ENCODE measurements at regions not wholly inside any gene's neighbourhood (a gene's known extent, or its start where the extent isn't known, plus 50 kb on each side); places are given as distances from the start of the nearest gene placed in this dataset.

- in situ Hi-C loops (cut with HindIII; ENCODE audit: low pct_ligation_motif_present, low sequenced_read_pairs): no loop called here
- H3K36me3 ChIP-seq (replicated peaks): no peaks in the 10 kb centered on the region
Observed at GRCh38 chr10:125548356-125548755, 134.6 kb downstream of the TEX36 start.

DNA sequence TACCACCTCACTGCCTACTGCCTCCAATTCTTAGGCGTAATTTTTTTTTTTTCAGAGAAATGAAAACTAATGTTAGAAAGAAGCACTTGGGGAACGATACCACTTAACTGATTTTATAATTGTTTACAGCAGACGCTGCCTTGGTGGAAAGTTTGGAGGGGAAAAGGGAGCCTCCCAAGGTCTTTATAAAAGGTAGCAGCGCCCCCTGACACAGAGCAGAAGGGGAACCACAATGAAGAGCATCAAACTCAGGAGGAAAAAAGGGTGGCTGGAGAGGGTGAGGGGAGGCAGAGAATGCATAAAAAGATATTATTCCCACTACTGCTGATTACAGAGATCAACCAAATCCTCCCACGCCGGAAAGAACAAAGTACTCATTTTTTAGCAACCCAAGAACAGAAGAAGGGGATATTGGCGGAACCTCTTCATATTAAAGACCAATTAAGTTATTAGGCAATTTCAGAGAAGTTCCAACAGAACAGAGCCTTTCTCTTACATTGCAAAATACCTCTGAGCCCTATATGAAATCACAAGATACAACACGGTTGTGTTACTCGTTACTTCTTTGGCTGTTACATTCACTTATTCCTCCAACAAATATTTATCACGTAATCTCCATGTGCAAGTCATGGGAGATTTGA is 135.8 kb downstream of the TEX36 start:
- no peak for TF ChIP-seq CTCF (IDR thresholded peaks at IDR 0.05; ENCODE audit: low read depth, low read length, missing control alignments)
- H3K4me3 ChIP-seq (ENCODE audit: low read depth, low read length): no peak overlapping the region
- no peak overlapping the region for H3K27ac ChIP-seq
- no peak for DNase-seq
- H3K27me3 ChIP-seq (replicated peaks): no peaks in the 10 kb centered on the region
- H3K36me3 ChIP-seq (replicated peaks): no peaks in the 10 kb centered on the region
- in situ Hi-C loops (cut with HindIII; ENCODE audit: low pct_ligation_motif_present, low sequenced_read_pairs): no loop called here

More at GRCh38 chr10:125548356-125548755, 134.6 kb downstream of the TEX36 start:
- no peak for DNase-seq
- no peak for TF ChIP-seq CTCF (IDR thresholded peaks at IDR 0.05; ENCODE audit: low read depth, low read length, missing control alignments)
- Histone ChIP-seq H3K27ac (no peak overlapping the region), H3K27me3 (replicated peaks) (no peaks in the 10 kb centered on the region), H3K4me3 (ENCODE audit: low read depth, low read length) (no peak overlapping the region)

DNA sequence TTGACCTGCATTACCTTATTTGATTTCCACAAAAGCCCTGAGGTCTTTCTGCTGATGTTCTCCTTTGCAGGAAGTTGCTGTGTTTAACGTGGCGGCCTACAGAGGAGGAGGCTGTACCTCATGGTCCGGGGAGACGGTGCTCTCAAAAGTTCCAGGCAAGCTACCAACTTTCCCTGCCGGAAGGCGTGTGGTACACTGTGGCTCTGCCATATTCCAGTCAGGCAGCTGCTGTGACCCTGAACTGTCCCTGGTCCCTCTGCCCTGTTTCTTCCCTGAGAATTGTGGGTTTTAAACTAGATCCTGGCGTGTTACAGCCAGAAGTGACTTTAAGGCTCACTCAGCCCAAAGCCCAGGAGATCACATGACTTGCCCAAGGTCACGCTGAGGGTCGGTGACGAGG is 139.2 kb downstream of the TEX36 start:
- no peak for TF ChIP-seq CTCF (IDR thresholded peaks at IDR 0.05; ENCODE audit: low read depth, low read length, missing control alignments)
- Histone ChIP-seq H3K27me3 (replicated peaks) (no peaks in the 10 kb centered on the region), H3K4me3 (ENCODE audit: low read depth, low read length) (no peak overlapping the region), H3K27ac (no peak overlapping the region), H3K36me3 (replicated peaks) (no peaks in the 10 kb centered on the region)
- DNase-seq: no peak
- in situ Hi-C loops (cut with HindIII; ENCODE audit: low pct_ligation_motif_present, low sequenced_read_pairs): no loop called here

- Histone ChIP-seq H3K27me3 (replicated peaks) (no peaks in the 10 kb centered on the region), H3K27ac (no peak overlapping the region), H3K36me3 (replicated peaks) (no peaks in the 10 kb centered on the region), H3K4me3 (ENCODE audit: low read depth, low read length) (no peak overlapping the region)
- DNase-seq: no peak
- TF ChIP-seq CTCF (IDR thresholded peaks at IDR 0.05; ENCODE audit: low read depth, low read length, missing control alignments): no peak
- in situ Hi-C loops (cut with HindIII; ENCODE audit: low pct_ligation_motif_present, low sequenced_read_pairs): no loop called here
Observed at GRCh38 chr10:125538947-125539731, 143.8 kb downstream of the TEX36 start.

DNA sequence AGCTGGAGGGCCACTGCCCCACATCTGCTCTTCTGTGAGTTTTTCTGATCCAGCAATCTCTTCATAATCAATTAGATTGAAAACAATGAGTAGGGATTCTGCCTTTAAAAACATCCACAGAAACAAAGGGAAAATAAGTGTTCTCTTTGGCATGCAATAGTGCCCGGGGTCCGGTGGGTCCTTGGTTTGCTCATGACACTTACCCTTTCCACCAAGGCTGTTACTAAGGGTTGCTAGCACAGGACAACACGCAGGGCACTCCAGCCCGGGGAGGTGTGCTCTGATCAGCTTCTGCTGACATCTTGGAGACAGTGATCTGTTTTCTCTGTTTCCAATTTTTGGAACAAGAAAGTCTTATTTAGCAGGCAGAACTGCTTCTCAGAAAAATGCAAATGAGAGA is 146.7 kb downstream of the TEX36 start:
- no peak for TF ChIP-seq CTCF (IDR thresholded peaks at IDR 0.05; ENCODE audit: low read depth, low read length, missing control alignments)
- Histone ChIP-seq H3K27ac (no peak overlapping the region), H3K36me3 (replicated peaks) (no peaks in the 10 kb centered on the region), H3K4me3 (ENCODE audit: low read depth, low read length) (no peak overlapping the region), H3K27me3 (replicated peaks) (no peaks in the 10 kb centered on the region)
- in situ Hi-C loops (cut with HindIII; ENCODE audit: low pct_ligation_motif_present, low sequenced_read_pairs): no loop called here
- no peak for DNase-seq
